GM12878 (cell line): ENCODE measurements at regions not wholly inside any gene's neighbourhood (a gene's known extent, or its start where the extent isn't known, plus 50 kb on each side); places are given as distances from the start of the nearest gene placed in this dataset.

Experiments
- CUX1 ChIP-seq: IDR thresholded peaks from 2 replicates; pipeline ENCODE4 v1.6.1; 2012; ENCODE audit warnings: improper control_type of control experiment, low read depth, low read length; ENCODE audit not compliant: insufficient replicate concordance
- REST ChIP-seq: IDR thresholded peaks from 2 replicates; pipeline ENCODE4 v1.6.1; 2012; ENCODE audit warnings: mild to moderate bottlenecking, low read depth, low read length
- SP1 ChIP-seq: IDR thresholded peaks from one replicate; pipeline ENCODE4 v1.6.1; 2011; ENCODE audit warnings: low read depth, low read length

GRCh38 chr4:155597933-155598451 is 68.7 kb upstream of the GUCY1A1 start (continued):
- no peak for TF ChIP-seq CUX1
- TF ChIP-seq REST, result no peak
- no peak for TF ChIP-seq SP1
